NCI-H1930 (cell line): ENCODE measurements at regions not wholly inside any gene's neighbourhood (a gene's known extent, or its start where the extent isn't known, plus 50 kb on each side); places are given as distances from the start of the nearest gene placed in this dataset.

Experiments used
- DNase-seq, 2 experiments: peaks; one replicate each; lab custom pipeline; 2025; lab: John Stamatoyannopoulos, UW

- DNase-seq: no peak
Measured at GRCh38 chr1:14524826-14525636, 73.5 kb upstream of the KAZN start.

- DNase-seq: no peak
Measured at GRCh38 chr1:14529475-14529874, 69.0 kb upstream of the KAZN start.

GRCh38 chr1:14531519-14531918, 67.0 kb upstream of the KAZN start:
- no peak for DNase-seq

- DNase-seq: no peak
Measured at GRCh38 chr1:14535619-14536355, 62.7 kb upstream of the KAZN start.

- DNase-seq: no peak
Measured at GRCh38 chr1:14538335-14538734, 60.1 kb upstream of the KAZN start.

GRCh38 chr1:14539309-14539708, 59.2 kb upstream of the KAZN start:
- no peak for DNase-seq

- DNase-seq: peak in 1 of 2 experiments; percentile 37
Measured at GRCh38 chr1:14539953-14540563, 58.4 kb upstream of the KAZN start.

- no peak for DNase-seq
Measured at GRCh38 chr1:14541348-14541747, 57.1 kb upstream of the KAZN start.

GRCh38 chr1:14543191-14543840, 55.2 kb upstream of the KAZN start:
- DNase-seq: no peak

- DNase-seq: no peak
Measured at GRCh38 chr1:14544319-14544718, 54.2 kb upstream of the KAZN start.

GRCh38 chr1:14545422-14546025, 53.0 kb upstream of the KAZN start:
- DNase-seq: no peak

- no peak for DNase-seq
Measured at GRCh38 chr1:14546416-14546815, 52.1 kb upstream of the KAZN start.
